PFSK-1 (cell line): ENCODE measurements at regions not wholly inside any gene's neighbourhood (a gene's known extent, or its start where the extent isn't known, plus 50 kb on each side); places are given as distances from the start of the nearest gene placed in this dataset.

Source experiments
- FOXP2 ChIP-seq: optimal IDR thresholded peaks from 2 replicates; pipeline ENCODE3; 2011; ENCODE audit warnings: borderline replicate concordance, control low read depth, inconsistent platforms; ENCODE audit not compliant: insufficient read depth; ENCODE audit errors: extremely low read length, extremely low read depth
- POLR2AphosphoS5 ChIP-seq: IDR thresholded peaks from 2 replicates; pipeline ENCODE4 v1.6.1; 2012; ENCODE audit warnings: low read depth, mild to moderate bottlenecking, control low read depth, low read length, moderate library complexity
- SIN3A ChIP-seq: IDR thresholded peaks from 2 replicates; pipeline ENCODE4 v1.6.1; 2012; ENCODE audit warnings: mild to moderate bottlenecking, low read length, moderate library complexity, borderline replicate concordance; ENCODE audit not compliant: insufficient read depth
- TAF1 ChIP-seq: IDR thresholded peaks from 2 replicates; pipeline ENCODE4 v1.6.1; 2012; ENCODE audit warnings: low read length, control low read depth, borderline replicate concordance; ENCODE audit not compliant: insufficient read depth
- TF ChIP-seq, protein P1 (sequence below), 2 experiments: IDR thresholded peaks; 2 replicates each; pipeline versions ENCODE4 v1.6.1 to v1.8.0; 2011 to 2012; ENCODE audit warnings: low read depth in 2 of 2, low read length in 2 of 2, control low read depth in 1 of 2, inconsistent platforms in 1 of 2, mild to moderate bottlenecking in 1 of 2, moderate library complexity in 1 of 2; ENCODE audit not compliant: insufficient read depth in 1 of 2

DNA sequence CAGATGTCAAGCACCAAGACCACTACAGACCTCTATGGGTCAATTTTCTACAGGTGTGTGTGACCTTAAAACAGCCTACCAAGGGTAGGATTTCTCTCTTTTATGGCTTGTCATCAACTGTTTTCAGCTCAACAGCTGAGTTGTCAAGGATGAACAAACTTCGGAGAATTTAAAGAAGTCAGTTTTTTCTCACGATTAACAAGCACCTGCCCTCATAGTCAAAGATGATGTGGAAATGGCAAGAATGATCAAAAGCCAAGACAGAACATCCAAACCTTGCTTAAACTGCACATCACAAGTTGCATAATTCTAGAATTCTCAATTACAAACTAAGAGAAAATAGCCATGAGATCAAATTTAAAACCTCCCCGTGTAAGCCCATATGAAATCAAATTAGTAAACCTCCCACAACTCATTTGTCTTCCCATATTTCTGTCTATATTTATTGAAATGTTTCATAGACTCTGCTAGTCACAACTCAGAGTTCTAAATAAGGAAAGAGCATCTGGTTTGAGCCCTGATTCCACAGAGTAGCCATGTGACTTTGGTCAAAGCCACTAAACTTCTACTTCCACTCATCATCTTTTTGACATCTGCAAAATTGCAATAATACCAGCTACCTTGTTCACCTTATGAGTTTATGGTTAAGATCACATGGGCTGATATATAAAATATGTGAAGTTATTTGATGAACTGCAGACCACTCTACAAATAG is 521.5 kb upstream of the HTR2A start:
- TF ChIP-seq, protein P1, sequence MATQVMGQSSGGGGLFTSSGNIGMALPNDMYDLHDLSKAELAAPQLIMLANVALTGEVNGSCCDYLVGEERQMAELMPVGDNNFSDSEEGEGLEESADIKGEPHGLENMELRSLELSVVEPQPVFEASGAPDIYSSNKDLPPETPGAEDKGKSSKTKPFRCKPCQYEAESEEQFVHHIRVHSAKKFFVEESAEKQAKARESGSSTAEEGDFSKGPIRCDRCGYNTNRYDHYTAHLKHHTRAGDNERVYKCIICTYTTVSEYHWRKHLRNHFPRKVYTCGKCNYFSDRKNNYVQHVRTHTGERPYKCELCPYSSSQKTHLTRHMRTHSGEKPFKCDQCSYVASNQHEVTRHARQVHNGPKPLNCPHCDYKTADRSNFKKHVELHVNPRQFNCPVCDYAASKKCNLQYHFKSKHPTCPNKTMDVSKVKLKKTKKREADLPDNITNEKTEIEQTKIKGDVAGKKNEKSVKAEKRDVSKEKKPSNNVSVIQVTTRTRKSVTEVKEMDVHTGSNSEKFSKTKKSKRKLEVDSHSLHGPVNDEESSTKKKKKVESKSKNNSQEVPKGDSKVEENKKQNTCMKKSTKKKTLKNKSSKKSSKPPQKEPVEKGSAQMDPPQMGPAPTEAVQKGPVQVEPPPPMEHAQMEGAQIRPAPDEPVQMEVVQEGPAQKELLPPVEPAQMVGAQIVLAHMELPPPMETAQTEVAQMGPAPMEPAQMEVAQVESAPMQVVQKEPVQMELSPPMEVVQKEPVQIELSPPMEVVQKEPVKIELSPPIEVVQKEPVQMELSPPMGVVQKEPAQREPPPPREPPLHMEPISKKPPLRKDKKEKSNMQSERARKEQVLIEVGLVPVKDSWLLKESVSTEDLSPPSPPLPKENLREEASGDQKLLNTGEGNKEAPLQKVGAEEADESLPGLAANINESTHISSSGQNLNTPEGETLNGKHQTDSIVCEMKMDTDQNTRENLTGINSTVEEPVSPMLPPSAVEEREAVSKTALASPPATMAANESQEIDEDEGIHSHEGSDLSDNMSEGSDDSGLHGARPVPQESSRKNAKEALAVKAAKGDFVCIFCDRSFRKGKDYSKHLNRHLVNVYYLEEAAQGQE (IDR thresholded peaks at IDR 0.05; ENCODE audit: insufficient read depth in 1 of 2, low read depth in 2 of 2, low read length in 2 of 2): no peak
- TF ChIP-seq TAF1: no peak
- TF ChIP-seq FOXP2: no peak
- no peak for TF ChIP-seq SIN3A
- no peak for TF ChIP-seq POLR2AphosphoS5

DNA sequence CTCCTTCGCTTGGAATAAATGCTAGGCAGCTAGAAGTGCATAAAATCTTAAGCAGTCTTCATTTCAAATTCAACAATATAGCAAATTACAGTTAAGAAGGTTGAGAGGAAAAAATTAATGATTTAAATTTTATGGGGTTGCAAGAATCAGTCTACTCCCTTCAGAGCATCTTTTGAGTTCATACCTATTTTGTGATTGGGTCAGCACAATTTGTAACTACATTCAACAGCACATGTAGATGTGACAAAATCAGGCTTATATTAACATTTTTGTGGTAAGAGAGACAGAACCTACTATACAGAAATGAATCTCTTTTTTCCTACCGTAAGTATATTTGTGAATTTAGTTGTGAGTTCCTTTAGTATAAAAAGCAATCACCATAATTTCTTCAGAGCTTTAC is 520.6 kb upstream of the HTR2A start:
- TF ChIP-seq TAF1 (no peak), FOXP2 (no peak), SIN3A (no peak), POLR2AphosphoS5 (no peak)
- TF ChIP-seq, protein P1 (IDR thresholded peaks at IDR 0.05; ENCODE audit: insufficient read depth in 1 of 2, low read depth in 2 of 2, low read length in 2 of 2): no peak

DNA sequence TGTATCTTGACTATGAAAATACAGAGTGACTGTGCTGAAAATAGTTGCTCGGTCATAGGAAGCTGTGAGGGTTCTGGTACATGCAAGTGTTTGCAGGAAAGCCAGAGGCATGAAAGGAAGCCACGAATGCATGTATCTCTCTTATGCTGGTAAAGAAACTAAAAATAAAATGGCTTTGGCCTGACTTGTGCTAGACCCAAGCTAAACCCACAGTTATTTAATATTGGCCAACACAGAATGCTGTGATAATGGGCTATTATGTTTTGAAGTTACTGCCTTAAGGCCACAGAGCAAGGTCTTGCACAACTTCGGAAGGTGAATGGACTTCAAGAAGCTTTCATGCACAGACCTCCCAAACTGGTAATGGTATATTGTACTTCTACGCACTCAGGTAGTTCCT is 518.2 kb upstream of the HTR2A start:
- TF ChIP-seq SIN3A: no peak
- TF ChIP-seq, protein P1 (IDR thresholded peaks at IDR 0.05; ENCODE audit: insufficient read depth in 1 of 2, low read depth in 2 of 2, low read length in 2 of 2): no peak
- TF ChIP-seq FOXP2: no peak
- no peak for TF ChIP-seq TAF1
- no peak for TF ChIP-seq POLR2AphosphoS5

DNA sequence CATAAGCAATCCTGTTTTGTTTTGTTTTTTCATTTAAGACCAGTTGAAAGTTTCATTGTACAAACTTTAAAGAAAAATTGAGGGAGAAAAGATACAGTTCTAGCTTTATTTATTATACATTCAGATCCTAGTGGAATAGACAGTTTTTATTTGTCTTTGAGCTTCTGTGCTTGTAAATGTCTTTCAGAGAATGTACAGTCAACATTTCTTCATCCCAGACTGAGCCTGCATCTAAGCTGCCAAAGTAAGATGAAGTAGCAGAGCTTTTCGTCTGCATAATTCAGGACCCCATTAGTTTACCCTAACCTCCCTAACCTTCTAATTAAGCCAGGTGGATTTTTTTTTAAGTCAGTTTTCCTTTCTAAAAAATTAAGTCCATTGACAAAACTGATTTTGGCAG is 516.7 kb upstream of the HTR2A start:
- TF ChIP-seq FOXP2 (no peak), POLR2AphosphoS5 (no peak), TAF1 (no peak), SIN3A (no peak)
- TF ChIP-seq, protein P1 (IDR thresholded peaks at IDR 0.05; ENCODE audit: insufficient read depth in 1 of 2, low read depth in 2 of 2, low read length in 2 of 2): no peak

DNA sequence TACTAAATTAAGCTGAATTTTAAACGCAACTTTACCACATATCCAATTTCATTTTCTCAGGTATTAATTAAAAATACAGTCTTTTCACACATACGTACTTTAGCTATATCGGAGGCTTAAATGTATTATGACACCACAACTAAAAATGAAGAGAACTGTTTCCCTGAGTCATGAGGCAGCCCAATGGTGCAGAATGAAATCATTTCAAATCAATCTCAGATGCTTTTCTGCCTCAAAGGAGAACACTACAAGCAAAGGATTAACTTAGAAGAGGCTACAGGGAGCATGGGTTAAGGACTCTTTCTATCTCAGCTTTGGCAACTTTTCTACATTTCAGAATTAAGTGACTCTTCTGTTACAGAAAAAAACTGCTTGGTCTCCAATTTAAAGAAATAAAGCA is 516.3 kb upstream of the HTR2A start:
- TF ChIP-seq TAF1: no peak
- TF ChIP-seq FOXP2: no peak
- TF ChIP-seq, protein P1 (IDR thresholded peaks at IDR 0.05; ENCODE audit: insufficient read depth in 1 of 2, low read depth in 2 of 2, low read length in 2 of 2): no peak
- TF ChIP-seq POLR2AphosphoS5: no peak
- TF ChIP-seq SIN3A: no peak
